ENCODE measurements at regions not wholly inside any gene's neighbourhood (a gene's known extent, or its start where the extent isn't known, plus 50 kb on each side); places are given as distances from the start of the nearest gene placed in this dataset.

DNA sequence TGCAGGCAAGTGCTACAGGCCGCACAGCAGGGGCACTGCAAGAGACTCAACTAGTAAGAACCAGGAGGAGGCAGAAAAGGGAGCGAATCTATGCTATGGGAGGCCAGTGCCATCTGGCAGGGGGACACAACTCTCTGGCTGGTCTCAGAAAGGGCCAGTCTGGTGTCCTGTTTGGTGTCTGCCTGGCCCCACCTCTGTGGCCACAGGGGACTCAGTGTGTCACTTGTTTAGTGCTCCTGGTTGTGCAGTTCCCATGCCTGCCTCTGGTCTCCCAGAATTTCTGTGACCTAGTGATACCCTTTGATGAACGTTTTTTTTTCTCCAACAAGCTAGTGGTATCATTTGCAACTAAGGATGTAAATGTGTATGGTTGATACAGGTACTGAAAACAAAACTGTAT is 59.2 kb upstream of the JCAD start:
- peaks cover 12% of the 10 kb centered on the region; the same call in 2 of the 3 replicates for H3K4me1 Mint-ChIP-seq
- no peaks in the 10 kb centered on the region; the same call in 2 of the 3 replicates for H3K9me3 Mint-ChIP-seq
- Histone ChIP-seq H3K36me3 (ENCODE audit: insufficient read depth) (no peaks in the 10 kb centered on the region), H3F3A (replicated peaks; ENCODE audit: low read depth) (no peaks in the 10 kb centered on the region), H4K20me1 (replicated peaks; ENCODE audit: insufficient read depth) (no peaks in the 10 kb centered on the region), H3K27ac (ENCODE audit: low read depth) (no peak overlapping the region), H3K79me2 (replicated peaks; ENCODE audit: insufficient read depth) (no peaks in the 10 kb centered on the region), H2AFZ (no peak overlapping the region), H3K4me2 (no peak overlapping the region), H3K9me2 (ENCODE audit: insufficient read depth) (no peaks in the 10 kb centered on the region), H3K4me3 (no peak overlapping the region), H3K4me1 (ENCODE audit: insufficient read depth) (peaks cover 8% of the 10 kb centered on the region; the same call in 1 of the 2 replicates), H3K27me3 (ENCODE audit: insufficient read depth) (no peaks in the 10 kb centered on the region)
- no peak overlapping the region for H3K4me3 Mint-ChIP-seq
- H3K27ac Mint-ChIP-seq: no peak overlapping the region
- peaks cover 8% of the 10 kb centered on the region for H3K27me3 Mint-ChIP-seq (ENCODE audit: insufficient read depth, low read depth, poor library complexity)
- DNase-seq (ENCODE audit: low spot score) (peak; percentile 6), ATAC-seq (no peak; the same call in 2 of the 3 replicates)
- no peaks in the 10 kb centered on the region; the same call in 2 of the 3 replicates for H3K36me3 Mint-ChIP-seq (ENCODE audit: low read depth)
- no peak for TF ChIP-seq ZNF114 (CRISPR knock-in tag; IDR thresholded peaks at IDR 0.05)
- TF ChIP-seq, protein P1, sequence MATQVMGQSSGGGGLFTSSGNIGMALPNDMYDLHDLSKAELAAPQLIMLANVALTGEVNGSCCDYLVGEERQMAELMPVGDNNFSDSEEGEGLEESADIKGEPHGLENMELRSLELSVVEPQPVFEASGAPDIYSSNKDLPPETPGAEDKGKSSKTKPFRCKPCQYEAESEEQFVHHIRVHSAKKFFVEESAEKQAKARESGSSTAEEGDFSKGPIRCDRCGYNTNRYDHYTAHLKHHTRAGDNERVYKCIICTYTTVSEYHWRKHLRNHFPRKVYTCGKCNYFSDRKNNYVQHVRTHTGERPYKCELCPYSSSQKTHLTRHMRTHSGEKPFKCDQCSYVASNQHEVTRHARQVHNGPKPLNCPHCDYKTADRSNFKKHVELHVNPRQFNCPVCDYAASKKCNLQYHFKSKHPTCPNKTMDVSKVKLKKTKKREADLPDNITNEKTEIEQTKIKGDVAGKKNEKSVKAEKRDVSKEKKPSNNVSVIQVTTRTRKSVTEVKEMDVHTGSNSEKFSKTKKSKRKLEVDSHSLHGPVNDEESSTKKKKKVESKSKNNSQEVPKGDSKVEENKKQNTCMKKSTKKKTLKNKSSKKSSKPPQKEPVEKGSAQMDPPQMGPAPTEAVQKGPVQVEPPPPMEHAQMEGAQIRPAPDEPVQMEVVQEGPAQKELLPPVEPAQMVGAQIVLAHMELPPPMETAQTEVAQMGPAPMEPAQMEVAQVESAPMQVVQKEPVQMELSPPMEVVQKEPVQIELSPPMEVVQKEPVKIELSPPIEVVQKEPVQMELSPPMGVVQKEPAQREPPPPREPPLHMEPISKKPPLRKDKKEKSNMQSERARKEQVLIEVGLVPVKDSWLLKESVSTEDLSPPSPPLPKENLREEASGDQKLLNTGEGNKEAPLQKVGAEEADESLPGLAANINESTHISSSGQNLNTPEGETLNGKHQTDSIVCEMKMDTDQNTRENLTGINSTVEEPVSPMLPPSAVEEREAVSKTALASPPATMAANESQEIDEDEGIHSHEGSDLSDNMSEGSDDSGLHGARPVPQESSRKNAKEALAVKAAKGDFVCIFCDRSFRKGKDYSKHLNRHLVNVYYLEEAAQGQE (IDR thresholded peaks at IDR 0.05; ENCODE audit: unreplicated experiment): no peak
- TF ChIP-seq EZH2 (IDR thresholded peaks at IDR 0.05; ENCODE audit: low read depth, unreplicated experiment): no peak
- TF ChIP-seq, protein P2, sequence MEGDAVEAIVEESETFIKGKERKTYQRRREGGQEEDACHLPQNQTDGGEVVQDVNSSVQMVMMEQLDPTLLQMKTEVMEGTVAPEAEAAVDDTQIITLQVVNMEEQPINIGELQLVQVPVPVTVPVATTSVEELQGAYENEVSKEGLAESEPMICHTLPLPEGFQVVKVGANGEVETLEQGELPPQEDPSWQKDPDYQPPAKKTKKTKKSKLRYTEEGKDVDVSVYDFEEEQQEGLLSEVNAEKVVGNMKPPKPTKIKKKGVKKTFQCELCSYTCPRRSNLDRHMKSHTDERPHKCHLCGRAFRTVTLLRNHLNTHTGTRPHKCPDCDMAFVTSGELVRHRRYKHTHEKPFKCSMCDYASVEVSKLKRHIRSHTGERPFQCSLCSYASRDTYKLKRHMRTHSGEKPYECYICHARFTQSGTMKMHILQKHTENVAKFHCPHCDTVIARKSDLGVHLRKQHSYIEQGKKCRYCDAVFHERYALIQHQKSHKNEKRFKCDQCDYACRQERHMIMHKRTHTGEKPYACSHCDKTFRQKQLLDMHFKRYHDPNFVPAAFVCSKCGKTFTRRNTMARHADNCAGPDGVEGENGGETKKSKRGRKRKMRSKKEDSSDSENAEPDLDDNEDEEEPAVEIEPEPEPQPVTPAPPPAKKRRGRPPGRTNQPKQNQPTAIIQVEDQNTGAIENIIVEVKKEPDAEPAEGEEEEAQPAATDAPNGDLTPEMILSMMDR (conservative IDR thresholded peaks at IDR 0.05; ENCODE audit: low read depth in 2 of 2): no peak
- no peak for TF ChIP-seq STAT1 (IDR thresholded peaks at IDR 0.05; ENCODE audit: unreplicated experiment)

GRCh38 chr10:30117812-30118501 is 58.6 kb upstream of the JCAD start:
- H3F3A ChIP-seq (replicated peaks; ENCODE audit: low read depth): no peaks in the 10 kb centered on the region
- no peaks in the 10 kb centered on the region for H3K79me2 ChIP-seq (replicated peaks; ENCODE audit: insufficient read depth)
- H2AFZ ChIP-seq: no peak overlapping the region
- H3K36me3 ChIP-seq (ENCODE audit: insufficient read depth): no peaks in the 10 kb centered on the region
- H3K27me3 Mint-ChIP-seq (ENCODE audit: insufficient read depth, low read depth, poor library complexity): peaks cover 8% of the 10 kb centered on the region
- H3K4me1 Mint-ChIP-seq: peaks cover 12% of the 10 kb centered on the region; the same call in 2 of the 3 replicates
- H3K36me3 Mint-ChIP-seq (ENCODE audit: low read depth): no peaks in the 10 kb centered on the region; the same call in 2 of the 3 replicates
- H3K4me2 ChIP-seq: no peak overlapping the region
- no peak overlapping the region for H3K27ac ChIP-seq (ENCODE audit: low read depth)
- ATAC-seq (no peak), DNase-seq (ENCODE audit: low spot score) (no peak)
- no peak overlapping the region for H3K4me3 ChIP-seq
- no peaks in the 10 kb centered on the region for H3K27me3 ChIP-seq (ENCODE audit: insufficient read depth)
- H4K20me1 ChIP-seq (replicated peaks; ENCODE audit: insufficient read depth): no peaks in the 10 kb centered on the region
- H3K9me2 ChIP-seq (ENCODE audit: insufficient read depth): no peaks in the 10 kb centered on the region
- peaks cover 8% of the 10 kb centered on the region; the same call in 1 of the 2 replicates for H3K4me1 ChIP-seq (ENCODE audit: insufficient read depth)
- H3K27ac Mint-ChIP-seq: no peak overlapping the region
- no peak overlapping the region for H3K4me3 Mint-ChIP-seq
- TF ChIP-seq JUNB (IDR thresholded peaks at IDR 0.05; ENCODE audit: unreplicated experiment): no peak
- H3K9me3 Mint-ChIP-seq: no peaks in the 10 kb centered on the region; the same call in 2 of the 3 replicates

All from GM23338 (cell line).